GM18858 (cell line): ENCODE measurements at regions not wholly inside any gene's neighbourhood (a gene's known extent, or its start where the extent isn't known, plus 50 kb on each side); places are given as distances from the start of the nearest gene placed in this dataset.
"Not testable (repeated sequence)": the region's sequence is repeated elsewhere in the genome, so short reads cannot be mapped to it uniquely, and the experiment has no call there.

ENCODE experiments used
- ATAC-seq: cut with Tn5 transposase; IDR thresholded peaks from one replicate; pipeline ENCODE4 v1.9.1; 2021; ENCODE audit not compliant: unreplicated experiment

GRCh38 chr5:98179791-98180755 lies 593.4 kb upstream of the RGMB start:
- no peak for ATAC-seq

- ATAC-seq: no peak
Observed at GRCh38 chr5:98186128-98186527, 587.3 kb upstream of the RGMB start.

- ATAC-seq: no peak
Observed at GRCh38 chr5:98187945-98188344, 585.5 kb upstream of the RGMB start.

- not testable (repeated sequence) for ATAC-seq
Observed at GRCh38 chr5:98190344-98190743, 583.1 kb upstream of the RGMB start.

DNA sequence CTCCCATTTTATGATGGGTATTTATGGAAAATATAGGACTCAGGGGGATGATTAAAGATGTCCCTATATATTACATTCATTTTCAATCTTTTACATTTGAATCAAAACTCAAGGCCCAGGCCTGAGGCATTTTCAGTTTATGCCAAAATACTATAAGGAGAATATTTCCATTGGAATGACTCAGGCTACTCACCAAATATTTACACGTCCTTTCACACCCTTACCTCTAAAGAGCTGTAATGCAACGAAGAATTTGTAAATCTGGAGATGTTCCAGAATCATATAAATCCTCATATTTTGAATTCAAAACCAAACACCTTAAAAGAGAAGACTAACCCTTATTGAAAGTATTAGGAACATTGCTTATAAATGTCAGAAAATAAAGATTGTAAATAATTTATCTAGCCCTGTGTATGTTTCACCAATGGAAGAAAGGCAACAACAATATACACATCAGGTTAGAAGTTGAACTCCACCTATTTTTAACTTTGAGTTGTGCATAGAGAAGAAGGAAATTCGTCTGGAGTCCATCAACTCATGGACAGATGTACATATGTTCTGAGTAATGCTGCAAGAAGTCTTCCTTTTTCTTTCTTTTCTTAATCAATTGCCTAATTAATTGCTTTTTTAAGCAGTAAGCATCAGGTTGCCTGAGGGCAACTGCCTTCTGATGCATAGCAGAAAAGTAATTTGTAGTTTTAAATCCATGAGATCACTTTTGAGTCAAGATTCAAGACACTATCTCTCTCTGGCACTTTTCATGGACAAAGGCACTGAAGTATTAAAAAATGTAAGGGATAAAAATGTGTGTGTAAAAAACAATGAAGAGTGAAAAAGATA lies 579.3 kb upstream of the RGMB start:
- ATAC-seq: no peak

DNA sequence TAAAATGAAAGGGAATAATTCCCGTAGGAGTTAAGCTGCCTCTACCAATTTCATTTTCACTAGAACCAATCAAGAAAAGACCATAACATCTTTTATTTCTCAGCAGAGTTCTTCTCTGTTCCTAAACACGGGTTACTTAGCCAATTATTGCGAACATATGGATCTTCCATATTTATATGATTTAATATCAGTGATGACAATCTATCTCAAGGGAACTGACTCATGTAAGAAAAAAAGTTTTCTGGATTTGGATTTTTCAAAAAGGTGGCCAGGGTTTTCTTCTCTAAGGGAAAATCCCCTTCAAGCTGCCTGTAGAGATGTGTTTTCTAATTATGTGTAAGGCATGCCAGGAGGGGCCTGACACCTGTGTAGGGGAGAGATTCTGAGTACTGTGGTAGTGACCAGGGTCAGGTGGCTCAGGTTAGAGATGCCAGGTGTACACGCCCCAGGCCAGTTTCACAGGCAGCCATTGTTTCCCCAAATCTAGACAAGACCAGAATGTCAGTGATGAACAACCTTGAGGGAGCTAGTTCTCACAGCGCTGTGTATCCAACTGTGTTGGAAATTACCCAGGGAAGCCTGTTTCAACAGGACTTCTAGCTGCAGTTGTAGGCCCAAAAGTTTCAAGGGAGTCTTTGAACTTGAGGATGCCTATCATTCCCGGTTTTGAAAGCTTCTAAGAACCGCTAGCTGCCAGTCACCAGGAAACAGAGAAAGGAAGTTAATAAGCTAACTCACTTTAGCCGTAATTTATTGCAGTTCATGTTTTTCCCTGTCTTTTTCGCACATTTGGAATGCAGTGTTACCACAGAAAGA lies 572.5 kb upstream of the RGMB start:
- no peak for ATAC-seq

DNA sequence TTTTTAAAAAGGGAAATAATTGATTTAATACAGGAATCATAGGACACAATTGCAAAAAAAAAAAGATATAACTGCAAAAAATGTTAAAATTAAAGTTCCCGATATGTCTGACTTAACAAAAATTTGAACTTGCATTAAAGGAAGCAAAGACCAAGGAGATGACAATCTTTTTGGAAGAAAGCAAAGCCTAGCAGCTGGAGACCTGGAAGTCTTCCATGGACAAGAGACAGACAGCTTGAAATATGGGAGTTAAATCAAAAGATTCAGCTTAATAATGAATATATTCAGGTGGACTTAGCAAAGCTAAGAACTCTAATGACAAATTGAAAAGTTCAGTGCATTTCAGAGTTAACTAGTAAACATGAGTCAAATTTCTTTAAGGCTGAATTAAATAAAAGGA lies 568.7 kb upstream of the RGMB start:
- no peak for ATAC-seq

DNA sequence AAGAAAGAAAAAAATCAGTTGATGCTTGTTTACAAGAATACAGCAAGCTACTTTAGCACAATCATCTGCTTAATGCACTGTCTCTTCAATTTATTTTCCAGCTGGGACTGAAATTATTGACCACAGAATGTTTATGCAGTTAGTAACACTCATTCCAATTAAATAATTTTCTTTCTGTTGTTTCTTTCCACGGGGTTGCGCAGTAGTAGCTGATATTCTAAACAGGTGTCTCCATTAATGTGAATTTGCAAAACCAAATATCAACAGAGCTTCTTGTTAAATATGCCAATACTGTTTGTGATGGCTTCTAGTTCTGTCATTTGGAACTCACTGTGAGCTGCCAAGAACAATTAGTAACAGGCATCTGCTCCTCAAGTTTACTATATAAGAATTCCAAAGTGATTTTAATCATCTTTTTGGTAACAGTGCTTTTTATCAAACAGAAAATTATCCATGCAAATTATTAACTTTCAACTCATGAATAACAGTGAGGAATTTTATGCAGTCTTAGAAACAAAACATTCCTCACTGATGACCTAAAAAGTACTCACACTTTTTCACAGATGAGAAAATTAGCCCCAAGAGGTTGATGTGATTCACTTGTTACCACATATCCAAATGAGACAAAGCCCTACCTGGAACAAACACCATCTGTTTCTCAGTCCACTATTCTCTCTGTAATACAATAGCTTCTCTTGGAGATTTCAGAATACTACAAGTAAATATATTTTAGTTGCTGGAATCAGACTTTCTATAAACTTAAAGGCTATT lies 567.6 kb upstream of the RGMB start:
- no peak for ATAC-seq

DNA sequence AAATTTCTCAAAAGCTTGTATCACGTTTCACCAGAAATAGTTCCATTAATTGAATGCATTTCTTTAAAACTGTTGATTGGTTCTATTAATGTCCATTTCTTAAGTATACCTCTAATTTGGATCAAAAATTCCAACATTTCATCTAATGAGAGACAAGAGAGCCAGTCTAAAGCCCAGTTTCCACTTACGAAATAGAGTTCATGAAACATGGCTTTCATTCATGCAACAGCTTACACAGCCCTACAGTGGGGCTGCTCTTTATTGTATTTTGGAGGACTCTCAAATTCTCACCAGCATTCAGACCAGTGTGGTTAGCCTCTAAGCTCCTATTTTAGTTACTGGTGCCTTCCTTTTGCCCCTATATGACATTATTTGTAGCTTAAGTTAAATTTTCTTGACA lies 566.9 kb upstream of the RGMB start:
- ATAC-seq: no peak

GRCh38 chr5:98209418-98209817 lies 564.0 kb upstream of the RGMB start:
- ATAC-seq: no peak

DNA sequence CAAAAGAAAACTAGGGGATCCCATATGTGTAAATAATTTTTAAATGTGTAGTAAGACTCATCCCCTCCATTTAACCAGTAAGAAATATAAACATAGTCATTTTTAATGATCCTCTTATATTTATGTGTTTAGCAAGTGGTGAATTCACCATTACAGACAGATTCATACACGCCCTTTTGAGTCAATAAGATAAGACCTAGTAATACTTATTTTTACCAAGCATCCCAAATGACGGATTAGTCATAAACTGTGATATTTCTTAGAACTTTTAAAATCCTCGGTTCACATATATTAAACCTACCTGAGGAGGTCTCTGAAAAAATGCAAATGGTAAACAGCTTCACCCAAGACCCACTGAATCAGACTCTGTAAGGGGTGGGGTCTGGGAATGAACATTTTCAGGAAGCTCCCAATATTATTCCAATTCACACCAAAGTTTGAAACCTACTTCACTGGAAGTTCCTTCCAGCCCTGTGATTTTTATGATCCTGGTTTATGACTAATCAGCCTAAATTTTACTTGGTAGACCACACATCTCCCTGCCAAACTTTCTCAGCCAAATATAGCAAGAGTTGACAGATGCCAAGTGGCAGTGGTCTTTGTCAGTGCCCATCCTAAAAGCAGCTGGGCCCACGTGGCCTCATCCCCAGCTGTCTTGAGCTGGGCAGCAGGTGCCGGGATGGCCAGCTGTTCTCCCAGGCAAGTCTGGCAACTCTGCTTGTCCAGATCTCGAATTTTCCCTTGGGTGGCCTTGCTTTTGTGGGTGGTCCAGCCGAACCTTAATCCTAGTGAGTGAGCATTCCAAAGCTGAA lies 559.0 kb upstream of the RGMB start:
- no peak for ATAC-seq

DNA sequence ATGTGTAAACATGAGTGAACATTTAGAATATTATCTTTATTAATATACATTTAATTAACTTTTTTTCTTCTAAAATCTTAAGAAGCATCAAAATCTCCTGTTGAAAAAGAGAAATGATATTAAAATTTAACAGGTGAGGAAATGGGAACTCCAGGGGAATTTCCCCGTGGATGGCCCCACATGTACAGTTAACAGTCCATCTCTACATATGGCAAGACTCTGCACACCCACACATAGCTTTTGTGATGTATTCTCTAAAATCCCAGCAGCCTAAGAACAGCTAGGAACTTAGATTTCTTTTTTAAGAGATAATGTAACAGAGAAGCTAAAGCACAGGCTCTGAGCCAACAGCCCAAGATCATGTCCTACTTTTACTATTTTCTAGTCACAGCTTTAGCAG lies 556.3 kb upstream of the RGMB start:
- peak; percentile 49 for ATAC-seq

DNA sequence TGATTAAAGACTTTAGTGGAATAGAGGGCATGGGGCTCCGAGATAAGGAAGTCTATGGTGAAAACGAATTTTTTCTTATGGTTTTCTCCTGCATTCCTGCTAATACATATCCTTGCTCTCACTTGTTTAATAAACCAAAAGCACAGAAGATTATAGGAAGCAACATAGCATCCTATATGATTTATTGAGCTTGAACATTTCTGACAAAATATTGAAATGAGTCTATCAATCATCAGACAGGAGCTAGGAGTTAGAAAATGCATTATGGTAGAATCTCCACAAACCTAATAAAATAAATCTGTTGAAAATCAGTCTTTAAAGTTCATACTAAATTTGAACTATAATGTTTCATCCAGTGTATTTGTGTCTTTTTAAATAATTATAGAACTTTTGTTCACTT lies 554.6 kb upstream of the RGMB start:
- no peak for ATAC-seq

- no peak for ATAC-seq
Observed at GRCh38 chr5:98227489-98227888, 546.0 kb upstream of the RGMB start.

DNA sequence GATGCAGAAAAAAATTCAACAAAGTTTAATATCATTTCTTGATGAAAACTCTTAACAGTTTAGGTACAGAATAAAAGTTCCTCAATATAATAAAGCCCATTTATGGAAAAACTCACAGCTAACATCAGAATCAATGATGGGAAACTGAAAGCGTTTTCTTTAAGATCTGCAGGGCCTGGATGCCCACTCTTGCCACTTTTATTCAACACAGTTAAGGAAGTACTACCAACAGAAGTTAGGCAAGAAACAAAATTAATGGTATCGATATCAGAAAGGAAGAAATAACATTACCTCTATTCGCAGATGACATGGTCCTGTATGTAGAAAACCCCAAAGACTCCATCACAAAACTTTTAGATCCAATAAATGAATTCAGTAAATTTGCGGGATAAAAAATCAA lies 542.4 kb upstream of the RGMB start:
- no peak for ATAC-seq

DNA sequence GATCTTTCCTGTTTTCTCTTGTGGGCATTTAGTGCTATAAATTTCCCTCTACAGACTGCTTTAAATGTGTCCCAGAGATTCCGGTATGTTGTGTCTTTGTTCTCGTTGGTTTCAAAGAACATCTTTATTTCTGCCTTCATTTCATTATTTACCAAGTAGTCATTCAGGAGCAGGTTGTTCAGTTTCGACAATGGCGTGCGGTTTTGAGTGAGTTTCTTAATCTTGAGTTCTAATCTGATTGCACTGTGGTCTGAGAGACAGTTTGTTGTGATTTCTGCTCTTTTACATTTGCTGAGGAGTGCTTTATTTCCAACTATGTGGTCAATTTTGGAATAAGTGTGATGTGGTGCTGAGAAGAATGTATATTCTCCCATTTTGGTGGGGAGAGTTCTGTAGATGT lies 535.7 kb upstream of the RGMB start:
- not testable (repeated sequence) for ATAC-seq

- no peak for ATAC-seq
Observed at GRCh38 chr5:98243972-98244371, 529.5 kb upstream of the RGMB start.

DNA sequence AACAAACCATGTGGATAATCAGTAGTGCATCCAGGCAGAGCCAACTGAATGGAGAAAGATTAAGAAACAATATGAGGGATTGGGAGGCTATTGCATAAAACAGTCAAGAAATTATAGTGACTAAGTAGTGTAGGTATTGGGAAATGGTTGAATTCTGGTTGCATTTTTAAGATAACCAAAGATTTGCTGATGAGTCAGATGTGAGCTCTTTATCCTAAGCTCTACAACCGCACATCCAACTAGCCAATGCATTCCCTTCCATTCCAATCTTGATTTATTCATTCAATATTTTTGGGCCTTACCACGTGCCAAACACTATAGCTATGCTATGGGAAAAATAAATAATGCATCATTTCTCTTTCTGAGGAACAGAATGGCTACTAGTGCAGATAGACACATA lies 524.5 kb upstream of the RGMB start:
- ATAC-seq: no peak

GRCh38 chr5:98258939-98259338 lies 514.5 kb upstream of the RGMB start:
- no peak for ATAC-seq

- no peak for ATAC-seq
Observed at GRCh38 chr5:98259595-98259994, 513.9 kb upstream of the RGMB start.
